GM23338 (cell line): ENCODE measurements at regions not wholly inside any gene's neighbourhood (a gene's known extent, or its start where the extent isn't known, plus 50 kb on each side); places are given as distances from the start of the nearest gene placed in this dataset.
"Not testable (repeated sequence)": the region's sequence is repeated elsewhere in the genome, so short reads cannot be mapped to it uniquely, and the experiment has no call there.

Experiments
- ATAC-seq: fragments of 200-7000 bp; cut with Tn5 transposase; 3 replicates; pipeline ENCODE4 v1.9.1; 2020
- DNase-seq: peaks from one replicate; pipeline ENCODE4 v3.0.0-alpha.2; 2015; ENCODE audit warnings: low spot score
- H2AFZ ChIP-seq: fragments of 200-600 bp; sonication (generic); 2 replicates; pipeline ENCODE4 v1.8.0; 2016; ENCODE audit warnings: antibody characterized with exemption, mild to moderate bottlenecking, moderate library complexity
- H3F3A ChIP-seq: fragments of 200-600 bp; sonication (generic); replicated peaks from 2 replicates; pipeline ENCODE4 v1.8.0; 2017; ENCODE audit warnings: antibody characterized with exemption, mixed run types, low read depth
- H3K27ac ChIP-seq: fragments of 200-600 bp; sonication (generic); 2 replicates; pipeline ENCODE4 v1.6.1; 2016; ENCODE audit warnings: low read depth
- H3K27me3 ChIP-seq: fragments of 200-600 bp; sonication (generic); 2 replicates; pipeline ENCODE4 v1.8.0; 2016; ENCODE audit warnings: mild to moderate bottlenecking, mixed run types, moderate library complexity; ENCODE audit not compliant: insufficient read depth
- H3K36me3 ChIP-seq: fragments of 200-600 bp; sonication (generic); 2 replicates; pipeline ENCODE4 v1.8.0; 2016; ENCODE audit warnings: mild to moderate bottlenecking; ENCODE audit not compliant: insufficient read depth
- H3K4me1 ChIP-seq: fragments of 200-600 bp; sonication (generic); 2 replicates; pipeline ENCODE4 v1.8.0; 2016; ENCODE audit warnings: mild to moderate bottlenecking, moderate library complexity; ENCODE audit not compliant: insufficient read depth
- H3K4me2 ChIP-seq: fragments of 200-600 bp; sonication (generic); 2 replicates; pipeline ENCODE4 v1.7.1; 2017; ENCODE audit warnings: mixed run types
- H3K4me3 ChIP-seq: fragments of 200-600 bp; sonication (generic); 2 replicates; pipeline ENCODE4 v1.6.1; 2016; ENCODE audit warnings: mixed run types
- H3K79me2 ChIP-seq: fragments of 200-600 bp; sonication (generic); replicated peaks from 2 replicates; pipeline ENCODE4 v1.8.0; 2017; ENCODE audit warnings: mild to moderate bottlenecking; ENCODE audit not compliant: insufficient read depth
- H3K9me2 ChIP-seq: fragments of 200-600 bp; sonication (generic); 2 replicates; pipeline ENCODE4 v1.8.0; 2017; ENCODE audit not compliant: insufficient read depth
- H4K20me1 ChIP-seq: fragments of 200-600 bp; sonication (generic); replicated peaks from 2 replicates; pipeline ENCODE4 v1.8.0; 2017; ENCODE audit warnings: mild to moderate bottlenecking; ENCODE audit not compliant: insufficient read depth
- H3K27ac Mint-ChIP-seq: 2 replicates; pipeline ENCODE4 v1.8.0; 2020; ENCODE audit warnings: inconsistent platforms, mild to moderate bottlenecking, moderate library complexity, mixed read lengths
- H3K27me3 Mint-ChIP-seq: 3 replicates; pipeline ENCODE4 v1.8.0; 2022; ENCODE audit warnings: low read depth, mild to moderate bottlenecking, moderate library complexity, mixed read lengths, inconsistent platforms; ENCODE audit not compliant: insufficient read depth, poor library complexity
- H3K36me3 Mint-ChIP-seq: 3 replicates; pipeline ENCODE4 v1.8.0; 2021; ENCODE audit warnings: low read depth, mild to moderate bottlenecking, inconsistent platforms, moderate library complexity, mixed read lengths
- H3K4me1 Mint-ChIP-seq: 3 replicates; pipeline ENCODE4 v1.8.0; 2020; ENCODE audit warnings: mild to moderate bottlenecking, inconsistent platforms, mixed read lengths
- H3K4me3 Mint-ChIP-seq: 3 replicates; pipeline ENCODE4 v1.8.0; 2021; ENCODE audit warnings: moderate library complexity, mild to moderate bottlenecking, inconsistent platforms, mixed read lengths
- H3K9me3 Mint-ChIP-seq: 3 replicates; pipeline ENCODE4 v1.8.0; 2020; ENCODE audit warnings: moderate library complexity, mild to moderate bottlenecking, inconsistent platforms, mixed read lengths
- ETS1 ChIP-seq: IDR thresholded peaks from 2 replicates; pipeline ENCODE4 v1.6.1; 2016; ENCODE audit warnings: antibody characterized with exemption
- JUNB ChIP-seq: IDR thresholded peaks from one replicate; pipeline ENCODE4 v1.6.1; 2016; ENCODE audit warnings: antibody characterized with exemption; ENCODE audit not compliant: unreplicated experiment
- ZNF114 ChIP-seq: fragments of 250-450 bp; sonication (Bioruptor Pico); IDR thresholded peaks from 2 replicates; pipeline ENCODE4 v1.5.0; 2020; ENCODE audit warnings: mild to moderate bottlenecking, moderate library complexity
- ZNF462 ChIP-seq: fragments of 250-450 bp; sonication (Bioruptor Pico); IDR thresholded peaks from 2 replicates; pipeline ENCODE4 v1.5.0; 2020; ENCODE audit warnings: mild to moderate bottlenecking, moderate library complexity

- TF ChIP-seq ZNF462 (CRISPR knock-in tag) (no peak), ETS1 (no peak), JUNB (no peak), ZNF114 (CRISPR knock-in tag) (no peak)
Measured at GRCh38 chr4:188665491-188666457, 526.5 kb downstream of the TRIML1 start (continued).

- not testable (repeated sequence) for DNase-seq, H3K36me3 Mint-ChIP-seq, H3K9me2 ChIP-seq, H3K4me1 ChIP-seq, ATAC-seq, H2AFZ ChIP-seq, H3K4me2 ChIP-seq, H3K4me3 ChIP-seq, H3K4me3 Mint-ChIP-seq, H3K27ac Mint-ChIP-seq, H3K79me2 ChIP-seq, H3K27me3 Mint-ChIP-seq, H3F3A ChIP-seq, H3K27ac ChIP-seq, H4K20me1 ChIP-seq, H3K27me3 ChIP-seq, H3K36me3 ChIP-seq
- H3K9me3 Mint-ChIP-seq: peaks cover 16% of the 10 kb centered on the region; the same call in 2 of the 3 replicates
- peaks cover 11% of the 10 kb centered on the region; the same call in 2 of the 3 replicates for H3K4me1 Mint-ChIP-seq
Measured at GRCh38 chr4:188678691-188679090, 539.5 kb downstream of the TRIML1 start.
